ENCODE measurements at regions not wholly inside any gene's neighbourhood (a gene's known extent, or its start where the extent isn't known, plus 50 kb on each side); places are given as distances from the start of the nearest gene placed in this dataset.
"Not testable (repeated sequence)": the region's sequence is repeated elsewhere in the genome, so short reads cannot be mapped to it uniquely, and the experiment has no call there.

DNA sequence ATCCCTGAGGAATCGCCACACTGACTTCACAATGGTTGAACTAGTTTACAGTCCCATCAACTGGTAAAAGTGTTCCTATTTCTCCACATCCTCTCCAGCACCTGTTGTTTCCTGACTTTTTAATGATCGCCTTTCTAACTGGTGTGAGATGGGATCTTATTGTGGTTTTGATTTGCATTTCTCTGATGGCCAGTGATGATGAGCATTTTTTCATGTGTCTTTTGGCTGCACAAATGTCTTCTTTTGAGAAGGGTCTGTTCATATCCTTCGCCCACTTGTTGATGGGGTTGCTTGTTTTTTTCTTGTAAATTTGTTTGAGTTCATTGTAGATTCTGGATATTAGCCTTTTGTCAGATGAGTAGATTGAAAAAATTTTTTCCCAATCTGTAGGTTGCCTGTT, 76.1 kb upstream of the SATB2 start:
- DNase-seq; H3K27me3 ChIP-seq (ENCODE audit: control insufficient read depth in 1 of 2, insufficient read depth in 2 of 2, low read length in 1 of 2); H3K9me3 ChIP-seq (ENCODE audit: control insufficient read depth, low read length); ATAC-seq (ENCODE audit: low FRiP score); H3K36me3 ChIP-seq (ENCODE audit: control insufficient read depth in 1 of 2, insufficient read depth in 2 of 2, low read length in 1 of 2); intact Hi-C loops (cut with DNase I); H3K4me1 ChIP-seq (ENCODE audit: control insufficient read depth in 1 of 2, insufficient read depth in 2 of 2, low read length in 2 of 2); H3K27ac ChIP-seq (ENCODE audit: low read depth in 1 of 2, low read length in 2 of 2); H3K4me3 ChIP-seq (ENCODE audit: low read length in 2 of 2): not testable (repeated sequence)
- 92 to 94% methylated on average over 3 of the region's 3 CpGs for WGBS, 2 donors

DNA sequence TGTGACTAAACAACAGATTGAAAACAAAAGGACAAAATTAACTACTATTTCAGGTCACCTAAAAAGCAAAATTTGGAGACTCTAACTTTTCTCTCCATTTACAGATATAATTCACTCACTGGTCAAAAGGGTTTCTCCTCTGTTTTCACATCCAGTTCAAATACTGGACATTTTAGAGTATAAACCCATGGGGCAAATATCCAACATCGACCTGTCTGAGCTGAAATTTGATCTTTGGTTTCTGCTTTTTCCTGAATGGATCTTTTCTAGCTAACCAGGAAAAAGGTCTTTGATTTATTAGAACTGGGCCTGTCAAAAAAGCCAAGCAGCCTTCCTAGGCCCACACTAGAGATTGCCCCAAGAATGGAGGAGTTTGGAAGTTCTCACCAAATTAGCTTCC, 69.3 kb upstream of the SATB2 start:
- WGBS, 2 donors = 45 to 56% methylated on average over 1 of the region's 1 CpG
- no peaks in the 10 kb centered on the region for H3K36me3 ChIP-seq (ENCODE audit: control insufficient read depth in 1 of 2, insufficient read depth in 2 of 2, low read length in 1 of 2)
- H3K4me3 ChIP-seq (ENCODE audit: low read length in 2 of 2) = no peak overlapping the region
- no peak overlapping the region for H3K27ac ChIP-seq (ENCODE audit: low read depth in 1 of 2, low read length in 2 of 2)
- no peaks in the 10 kb centered on the region for H3K9me3 ChIP-seq (ENCODE audit: control insufficient read depth, low read length)
- H3K27me3 ChIP-seq (ENCODE audit: control insufficient read depth in 1 of 2, insufficient read depth in 2 of 2, low read length in 1 of 2) = peaks cover 0 to 1% of the 10 kb centered on the region in 2 donors
- ATAC-seq (ENCODE audit: low FRiP score) = no peak
- intact Hi-C loops (cut with DNase I) = no loop called here
- no peak for DNase-seq
- H3K4me1 ChIP-seq (ENCODE audit: control insufficient read depth in 1 of 2, insufficient read depth in 2 of 2, low read length in 2 of 2) = no peaks in the 10 kb centered on the region

GRCh38 chr2:199524689-199525574, 67.2 kb upstream of the SATB2 start:
- 75 to 76% methylated on average over 3 of the region's 3 CpGs for WGBS, 2 donors
- ATAC-seq (ENCODE audit: low FRiP score) = no peak
- no peak overlapping the region for H3K27ac ChIP-seq (ENCODE audit: low read depth in 1 of 2, low read length in 2 of 2)

GRCh38 chr2:199509403-199509802, 51.7 kb upstream of the SATB2 start:
- 77 to 84% methylated on average over 1 of the region's 1 CpG for WGBS, 2 donors
- H3K27me3 ChIP-seq (ENCODE audit: control insufficient read depth in 1 of 2, insufficient read depth in 2 of 2, low read length in 1 of 2) = peaks cover 0 to 1% of the 10 kb centered on the region in 2 donors

More at GRCh38 chr2:199524689-199525574, 67.2 kb upstream of the SATB2 start:
- Histone ChIP-seq H3K4me3 (ENCODE audit: low read length in 2 of 2) (no peak overlapping the region), H3K9me3 (ENCODE audit: control insufficient read depth, low read length) (no peaks in the 10 kb centered on the region), H3K27me3 (ENCODE audit: control insufficient read depth in 1 of 2, insufficient read depth in 2 of 2, low read length in 1 of 2) (peaks cover 0 to 1% of the 10 kb centered on the region in 2 donors), H3K36me3 (ENCODE audit: control insufficient read depth in 1 of 2, insufficient read depth in 2 of 2, low read length in 1 of 2) (no peaks in the 10 kb centered on the region), H3K4me1 (ENCODE audit: control insufficient read depth in 1 of 2, insufficient read depth in 2 of 2, low read length in 2 of 2) (no peaks in the 10 kb centered on the region)
- DNase-seq = no peak
- intact Hi-C loops (cut with DNase I) = no loop called here

More at GRCh38 chr2:199509403-199509802, 51.7 kb upstream of the SATB2 start:
- Histone ChIP-seq H3K9me3 (ENCODE audit: control insufficient read depth, low read length) (no peaks in the 10 kb centered on the region), H3K4me1 (ENCODE audit: control insufficient read depth in 1 of 2, insufficient read depth in 2 of 2, low read length in 2 of 2) (no peaks in the 10 kb centered on the region), H3K4me3 (ENCODE audit: low read length in 2 of 2) (no peak overlapping the region), H3K36me3 (ENCODE audit: control insufficient read depth in 1 of 2, insufficient read depth in 2 of 2, low read length in 1 of 2) (no peaks in the 10 kb centered on the region), H3K27ac (ENCODE audit: low read depth in 1 of 2, low read length in 2 of 2) (no peak overlapping the region)
- intact Hi-C loops (cut with DNase I) = no loop called here
- ATAC-seq (ENCODE audit: low FRiP score) (no peak), DNase-seq (no peak)

Measured in aorta (tissue), 5 donors.